C4-2B (cell line): ENCODE measurements at regions not wholly inside any gene's neighbourhood (a gene's known extent, or its start where the extent isn't known, plus 50 kb on each side); places are given as distances from the start of the nearest gene placed in this dataset.

Experiments used
- CTCF ChIP-seq: fragments of 450-650 bp; conservative IDR thresholded peaks from 2 replicates; pipeline ENCODE4 v1.5.1; 2017; ENCODE audit warnings: mild to moderate bottlenecking
- ZFX ChIP-seq: fragments of 450-650 bp; IDR thresholded peaks from 2 replicates; pipeline ENCODE4 v1.6.1; 2017

- TF ChIP-seq CTCF (no peak), ZFX (no peak)
Measured at GRCh38 chr13:60970736-60971135, 444.9 kb downstream of the PCDH20 start.
